Thyroid gland (tissue), 4 donors: ENCODE measurements at regions not wholly inside any gene's neighbourhood (a gene's known extent, or its start where the extent isn't known, plus 50 kb on each side); places are given as distances from the start of the nearest gene placed in this dataset.
"Not testable (repeated sequence)": the region's sequence is repeated elsewhere in the genome, so short reads cannot be mapped to it uniquely, and the experiment has no call there.

Experiments used
- CTCF ChIP-seq, 6 experiments: fragments of 200-600 bp in 3 of 6; fragments of 450-650 bp in 3 of 6; sonication (generic) in 3 of 6; IDR thresholded peaks; one replicate each; pipeline ENCODE4 v1.5.1; 2016 to 2019; ENCODE audit warnings: antibody characterized with exemption in 6 of 6, mild to moderate bottlenecking in 2 of 6, inconsistent platforms in 1 of 6, moderate library complexity in 1 of 6
- POLR2A ChIP-seq, 2 donors: fragments of 450-650 bp; IDR thresholded peaks; one replicate each; pipeline ENCODE4 v1.6.1; 2017; ENCODE audit warnings: antibody characterized with exemption in 2 of 2, mild to moderate bottlenecking in 2 of 2, moderate library complexity in 1 of 2

GRCh38 chr18:14215952-14216351 lies 83.7 kb upstream of the ZNF519 start:
- TF ChIP-seq CTCF, POLR2A (IDR thresholded peaks at IDR 0.05): not testable (repeated sequence)
